Lower leg skin (tissue), 3 donors: ENCODE measurements at regions not wholly inside any gene's neighbourhood (a gene's known extent, or its start where the extent isn't known, plus 50 kb on each side); places are given as distances from the start of the nearest gene placed in this dataset.

ENCODE experiments used
- POLR2A ChIP-seq, 2 donors: fragments of 450-650 bp; IDR thresholded peaks; one replicate each; pipeline ENCODE4 v1.6.1; 2016 to 2017; ENCODE audit warnings: antibody characterized with exemption in 2 of 2, mild to moderate bottlenecking in 1 of 2, moderate library complexity in 1 of 2
- TF ChIP-seq, protein P1 (sequence below), 3 donors: fragments of 450-650 bp; IDR thresholded peaks; one replicate each; pipeline ENCODE4 v1.5.1; 2016; ENCODE audit warnings: antibody characterized with exemption in 3 of 3, mild to moderate bottlenecking in 3 of 3, moderate library complexity in 2 of 3

DNA sequence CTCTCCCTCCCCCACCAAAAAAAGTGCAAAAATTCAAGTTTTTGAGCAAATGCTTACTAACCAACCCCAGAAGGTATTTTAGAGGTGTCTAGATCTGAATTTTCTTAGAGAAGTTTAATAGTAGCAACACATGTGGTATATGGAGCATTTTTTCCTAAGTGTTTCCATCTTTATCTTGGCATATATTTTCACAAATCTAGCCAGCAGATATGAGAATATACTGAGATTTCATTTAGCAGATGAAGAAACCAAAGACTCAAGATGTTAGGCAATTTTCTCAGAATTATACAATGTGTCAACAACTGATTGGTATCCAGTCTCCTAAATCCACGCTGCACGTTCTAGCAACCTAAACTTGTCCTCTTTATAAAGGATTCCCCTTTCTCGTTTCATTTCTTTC, 245.5 kb upstream of the CXXC4 start:
- TF ChIP-seq, protein P1, sequence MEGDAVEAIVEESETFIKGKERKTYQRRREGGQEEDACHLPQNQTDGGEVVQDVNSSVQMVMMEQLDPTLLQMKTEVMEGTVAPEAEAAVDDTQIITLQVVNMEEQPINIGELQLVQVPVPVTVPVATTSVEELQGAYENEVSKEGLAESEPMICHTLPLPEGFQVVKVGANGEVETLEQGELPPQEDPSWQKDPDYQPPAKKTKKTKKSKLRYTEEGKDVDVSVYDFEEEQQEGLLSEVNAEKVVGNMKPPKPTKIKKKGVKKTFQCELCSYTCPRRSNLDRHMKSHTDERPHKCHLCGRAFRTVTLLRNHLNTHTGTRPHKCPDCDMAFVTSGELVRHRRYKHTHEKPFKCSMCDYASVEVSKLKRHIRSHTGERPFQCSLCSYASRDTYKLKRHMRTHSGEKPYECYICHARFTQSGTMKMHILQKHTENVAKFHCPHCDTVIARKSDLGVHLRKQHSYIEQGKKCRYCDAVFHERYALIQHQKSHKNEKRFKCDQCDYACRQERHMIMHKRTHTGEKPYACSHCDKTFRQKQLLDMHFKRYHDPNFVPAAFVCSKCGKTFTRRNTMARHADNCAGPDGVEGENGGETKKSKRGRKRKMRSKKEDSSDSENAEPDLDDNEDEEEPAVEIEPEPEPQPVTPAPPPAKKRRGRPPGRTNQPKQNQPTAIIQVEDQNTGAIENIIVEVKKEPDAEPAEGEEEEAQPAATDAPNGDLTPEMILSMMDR (IDR thresholded peaks at IDR 0.05), result no peak
- TF ChIP-seq POLR2A (IDR thresholded peaks at IDR 0.05), result no peak
